ENCODE measurements at regions not wholly inside any gene's neighbourhood (a gene's known extent, or its start where the extent isn't known, plus 50 kb on each side); places are given as distances from the start of the nearest gene placed in this dataset.

DNA sequence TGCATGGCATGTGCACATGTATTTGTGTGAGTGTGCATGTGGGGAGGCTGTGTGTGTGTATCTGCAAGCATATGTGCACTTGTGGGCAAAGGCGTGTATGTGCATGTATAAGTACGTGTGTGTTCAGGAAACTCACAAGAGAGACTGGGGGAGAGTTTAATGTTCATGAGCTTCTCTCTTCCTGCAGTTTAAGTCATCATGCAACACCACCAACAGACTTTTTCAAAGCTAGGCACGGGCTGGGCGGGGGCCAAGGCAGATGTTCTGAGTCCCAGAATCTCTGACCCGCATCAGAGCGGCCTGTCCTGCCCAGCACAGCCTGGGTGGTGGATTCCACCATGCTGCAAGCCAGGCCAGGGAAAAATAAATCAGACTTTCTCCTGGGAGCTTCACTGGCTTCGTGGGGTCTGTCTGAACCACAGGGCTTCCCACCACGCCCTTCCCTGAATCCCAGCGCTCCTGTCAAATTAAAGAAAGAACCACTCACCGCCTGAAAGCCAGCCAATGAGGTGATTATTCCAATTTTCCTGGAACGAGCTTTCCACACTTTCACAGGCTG is 75.7 kb downstream of the PITPNM2 start:
- TF ChIP-seq, protein P1, sequence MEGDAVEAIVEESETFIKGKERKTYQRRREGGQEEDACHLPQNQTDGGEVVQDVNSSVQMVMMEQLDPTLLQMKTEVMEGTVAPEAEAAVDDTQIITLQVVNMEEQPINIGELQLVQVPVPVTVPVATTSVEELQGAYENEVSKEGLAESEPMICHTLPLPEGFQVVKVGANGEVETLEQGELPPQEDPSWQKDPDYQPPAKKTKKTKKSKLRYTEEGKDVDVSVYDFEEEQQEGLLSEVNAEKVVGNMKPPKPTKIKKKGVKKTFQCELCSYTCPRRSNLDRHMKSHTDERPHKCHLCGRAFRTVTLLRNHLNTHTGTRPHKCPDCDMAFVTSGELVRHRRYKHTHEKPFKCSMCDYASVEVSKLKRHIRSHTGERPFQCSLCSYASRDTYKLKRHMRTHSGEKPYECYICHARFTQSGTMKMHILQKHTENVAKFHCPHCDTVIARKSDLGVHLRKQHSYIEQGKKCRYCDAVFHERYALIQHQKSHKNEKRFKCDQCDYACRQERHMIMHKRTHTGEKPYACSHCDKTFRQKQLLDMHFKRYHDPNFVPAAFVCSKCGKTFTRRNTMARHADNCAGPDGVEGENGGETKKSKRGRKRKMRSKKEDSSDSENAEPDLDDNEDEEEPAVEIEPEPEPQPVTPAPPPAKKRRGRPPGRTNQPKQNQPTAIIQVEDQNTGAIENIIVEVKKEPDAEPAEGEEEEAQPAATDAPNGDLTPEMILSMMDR (conservative IDR thresholded peaks at IDR 0.05; ENCODE audit: low read depth, low read length) = no peak
- TF ChIP-seq EZH2 (IDR thresholded peaks at IDR 0.05; ENCODE audit: borderline replicate concordance, low read depth, low read length, poor library complexity, severe bottlenecking) = no peak
